Esophagus squamous epithelium (tissue), 5 donors: ENCODE measurements at regions not wholly inside any gene's neighbourhood (a gene's known extent, or its start where the extent isn't known, plus 50 kb on each side); places are given as distances from the start of the nearest gene placed in this dataset.

ENCODE experiments used
- DNase-seq: peaks from one replicate; lab custom pipeline; 2025; lab: John Stamatoyannopoulos, UW
- H3K27ac ChIP-seq, 4 donors: fragments of 200-600 bp; sonication (generic); one replicate each; pipeline ENCODE4 v1.5.1; 2016 to 2019; ENCODE audit warnings: mild to moderate bottlenecking in 1 of 4
- H3K27me3 ChIP-seq, 4 donors: fragments of 200-600 bp; sonication (generic); 1 replicate in 3 of 4; 2 replicates in 1 of 4; pipeline versions ENCODE4 v1.5.1 to v1.6.0; 2017 to 2021; ENCODE audit warnings: antibody characterized with exemption in 1 of 4
- H3K36me3 ChIP-seq, 3 donors: fragments of 200-600 bp; sonication (generic); one replicate each; pipeline ENCODE4 v1.5.1; 2016 to 2019
- H3K4me1 ChIP-seq, 3 donors: fragments of 200-600 bp; sonication (generic); one replicate each; pipeline ENCODE4 v1.5.1; 2017 to 2019
- H3K4me3 ChIP-seq, 4 donors: fragments of 200-600 bp; sonication (generic); 1 replicate in 3 of 4; 2 replicates in 1 of 4; pipeline ENCODE4 v1.5.1; 2016 to 2019; ENCODE audit warnings: mild to moderate bottlenecking in 2 of 4, moderate library complexity in 1 of 4
- H3K9me3 ChIP-seq, 3 donors: fragments of 200-600 bp; sonication (generic); one replicate each; pipeline ENCODE4 v1.5.1; 2016 to 2019
- CTCF ChIP-seq, 6 experiments: fragments of 450-650 bp in 4 of 6; fragments of 200-600 bp in 2 of 6; sonication (generic) in 2 of 6; IDR thresholded peaks; one replicate each; pipeline ENCODE4 v1.5.1; 2016 to 2019; ENCODE audit warnings: antibody characterized with exemption in 6 of 6, mild to moderate bottlenecking in 4 of 6, moderate library complexity in 4 of 6
- POLR2A ChIP-seq, 4 donors: fragments of 450-650 bp; IDR thresholded peaks; one replicate each; pipeline ENCODE4 v1.6.1; 2017; ENCODE audit warnings: antibody characterized with exemption in 4 of 4, mild to moderate bottlenecking in 4 of 4, moderate library complexity in 3 of 4
- WGBS, 2 donors: methylation state at CpG; one replicate each; pipeline ENCODE4 v1.1.5; 2018; 5-methylcytosine and 5-hydroxymethylcytosine counted together
- intact Hi-C: fragments of 100-400 bp; cut with DNase I; formaldehyde crosslinking; loops from one replicate; pipeline ENCODE4 v1.15.0; 2022
- donor health status: DM: yes; HTN: yes; CAD: no.

- WGBS, 2 donors, result 57 to 66% methylated on average over 4 of the region's 4 CpGs
- no peak overlapping the region for H3K4me3 ChIP-seq
- H3K4me1 ChIP-seq, result no peaks in the 10 kb centered on the region
- H3K36me3 ChIP-seq, result no peaks in the 10 kb centered on the region
- H3K9me3 ChIP-seq, result no peaks in the 10 kb centered on the region
- intact Hi-C loops, result no loop called here
- H3K27me3 ChIP-seq, result no peaks in the 10 kb centered on the region
- DNase-seq, result no peak
- TF ChIP-seq POLR2A (IDR thresholded peaks at IDR 0.05), result no peak
- H3K27ac ChIP-seq, result no peak overlapping the region
Measured at GRCh38 chr1:170856455-170856854, 78.9 kb upstream of the MROH9 start.

DNA sequence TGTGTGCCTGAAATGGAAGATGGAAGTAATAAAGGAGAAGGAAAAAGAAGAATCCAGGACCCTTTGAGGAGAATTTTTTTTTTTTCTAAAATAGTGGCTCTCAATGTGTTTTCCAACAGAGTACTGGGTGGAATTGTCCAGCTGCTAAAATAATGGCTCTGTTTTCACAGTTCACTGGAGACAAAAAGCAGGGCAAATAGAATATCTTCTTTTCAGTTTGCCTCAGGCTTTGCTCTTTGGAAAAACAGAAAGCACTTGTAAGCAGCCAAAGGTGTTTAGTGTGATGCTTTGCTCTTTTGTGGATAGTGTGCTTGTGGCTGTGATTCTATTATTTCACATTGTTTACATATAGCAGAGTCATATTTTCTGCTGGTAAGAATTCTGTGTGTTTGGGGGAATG, 77.4 kb upstream of the MROH9 start:
- no peak overlapping the region for H3K27ac ChIP-seq
- H3K4me3 ChIP-seq, result no peak overlapping the region
- H3K9me3 ChIP-seq, result no peaks in the 10 kb centered on the region
- no peaks in the 10 kb centered on the region for H3K36me3 ChIP-seq
- TF ChIP-seq POLR2A (IDR thresholded peaks at IDR 0.05) (no peak), CTCF (IDR thresholded peaks at IDR 0.05) (no peak)
- H3K27me3 ChIP-seq, result no peaks in the 10 kb centered on the region
- H3K4me1 ChIP-seq, result no peaks in the 10 kb centered on the region
- intact Hi-C loops, result no loop called here
- DNase-seq, result no peak

GRCh38 chr1:170863621-170864020, 71.7 kb upstream of the MROH9 start:
- Histone ChIP-seq H3K9me3 (no peaks in the 10 kb centered on the region), H3K4me1 (no peaks in the 10 kb centered on the region), H3K27ac (no peak overlapping the region), H3K4me3 (no peak overlapping the region), H3K36me3 (no peaks in the 10 kb centered on the region), H3K27me3 (no peaks in the 10 kb centered on the region)
- WGBS, 2 donors, result 87 to 88% methylated on average over 1 of the region's 1 CpG
- no peak for TF ChIP-seq POLR2A (IDR thresholded peaks at IDR 0.05)
- no peak for TF ChIP-seq CTCF (IDR thresholded peaks at IDR 0.05)
- intact Hi-C loops, result no loop called here
- DNase-seq, result no peak

DNA sequence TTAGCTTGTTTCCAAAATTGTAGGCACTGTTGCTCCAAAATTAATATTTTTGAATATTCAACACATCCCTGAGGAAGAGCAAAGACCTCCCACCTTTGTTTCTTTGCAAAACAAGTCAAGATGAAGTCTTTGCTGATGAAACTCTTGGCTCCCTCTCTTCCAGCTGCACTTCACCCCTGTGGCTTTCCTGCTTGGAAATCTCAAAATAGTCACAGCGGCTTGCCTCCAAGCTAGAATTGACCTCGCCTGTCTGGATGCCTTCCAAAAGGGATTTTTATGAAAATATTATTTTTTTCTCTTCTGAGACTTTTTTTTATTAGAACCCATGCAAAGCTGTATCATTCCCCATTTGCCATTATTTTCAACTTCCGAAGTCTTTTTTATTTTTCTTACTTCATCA, 71.1 kb upstream of the MROH9 start:
- 65 to 69% methylated on average over 3 of the region's 3 CpGs for WGBS, 2 donors

DNA sequence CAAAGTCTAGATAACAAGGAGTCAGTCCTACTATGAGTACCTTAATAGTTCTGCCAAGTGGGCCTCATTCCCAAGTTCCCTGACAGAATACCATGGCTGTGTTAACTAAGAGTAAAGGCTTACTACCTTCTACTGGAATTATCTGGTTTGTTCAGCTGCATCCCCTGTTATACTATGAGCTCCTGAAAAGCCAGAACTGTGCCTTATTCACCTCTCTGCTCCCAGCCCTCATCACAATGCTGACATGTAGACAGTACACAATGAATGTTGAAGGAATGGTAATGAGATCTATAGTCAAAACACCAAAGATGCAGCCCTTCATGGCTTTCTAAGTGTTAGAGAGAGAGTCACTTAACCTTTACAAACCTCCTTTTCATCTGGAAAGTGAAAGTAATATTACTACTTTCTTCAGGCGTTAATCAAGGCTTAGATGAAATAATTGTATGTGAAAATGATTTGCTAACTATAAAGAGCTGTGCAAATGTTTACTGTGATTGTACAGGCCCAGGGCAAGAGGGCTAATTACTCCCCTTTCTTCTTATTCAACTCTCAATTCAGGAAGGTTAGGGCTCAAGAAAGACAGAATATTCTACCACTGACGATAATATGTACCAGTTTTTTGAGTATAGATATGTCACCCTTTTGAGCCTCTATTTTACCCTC, 70.3 kb upstream of the MROH9 start:
- H3K27ac ChIP-seq, result peak overlapping the region in 1 of 4 donors; percentile 2
- H3K9me3 ChIP-seq, result no peaks in the 10 kb centered on the region
- 37 to 39% methylated on average over 2 of the region's 2 CpGs for WGBS, 2 donors
- intact Hi-C loops, result no loop called here
- no peaks in the 10 kb centered on the region for H3K36me3 ChIP-seq
- DNase-seq, result no peak
- H3K27me3 ChIP-seq, result no peaks in the 10 kb centered on the region
- TF ChIP-seq CTCF (IDR thresholded peaks at IDR 0.05) (no peak), POLR2A (IDR thresholded peaks at IDR 0.05) (no peak)
- H3K4me1 ChIP-seq, result no peaks in the 10 kb centered on the region
- H3K4me3 ChIP-seq, result no peak overlapping the region

More for the DNA sequence above, 71.1 kb upstream of the MROH9 start:
- TF ChIP-seq POLR2A (IDR thresholded peaks at IDR 0.05), result no peak
- no peak for TF ChIP-seq CTCF (IDR thresholded peaks at IDR 0.05)
- Histone ChIP-seq H3K4me3 (no peak overlapping the region), H3K4me1 (no peaks in the 10 kb centered on the region), H3K27me3 (no peaks in the 10 kb centered on the region), H3K27ac (no peak overlapping the region), H3K36me3 (no peaks in the 10 kb centered on the region), H3K9me3 (no peaks in the 10 kb centered on the region)
- DNase-seq, result no peak
- intact Hi-C loops, result no loop called here

- H3K36me3 ChIP-seq, result no peaks in the 10 kb centered on the region
- no peak for DNase-seq
- no peaks in the 10 kb centered on the region for H3K4me1 ChIP-seq
- intact Hi-C loops, result no loop called here
- 29 to 41% methylated on average over 1 of the region's 1 CpG for WGBS, 2 donors
- H3K27ac ChIP-seq, result no peak overlapping the region
- no peaks in the 10 kb centered on the region for H3K9me3 ChIP-seq
- TF ChIP-seq POLR2A (IDR thresholded peaks at IDR 0.05), result no peak
- no peak for TF ChIP-seq CTCF (IDR thresholded peaks at IDR 0.05)
- no peaks in the 10 kb centered on the region for H3K27me3 ChIP-seq
- H3K4me3 ChIP-seq, result no peak overlapping the region
Measured at GRCh38 chr1:170866646-170867045, 68.7 kb upstream of the MROH9 start.
